Activated naive CD4-positive, alpha-beta T cell treated with anti-CD3 and anti-CD28 coated beads, Interleukin-2, amount 50 U/mL, for 72 hours (primary cell): ENCODE measurements at regions not wholly inside any gene's neighbourhood (a gene's known extent, or its start where the extent isn't known, plus 50 kb on each side); places are given as distances from the start of the nearest gene placed in this dataset.

Experiments used
- ATAC-seq, 2 donors: fragments of 150-1000 bp; cut with Tn5 transposase; 2 replicates each; pipeline ENCODE4 v1.10.0; 2021; ENCODE audit warnings: mild to moderate bottlenecking in 2 of 2, moderate library complexity in 2 of 2
- DNase-seq, 2 donors: peaks; one replicate each; pipeline ENCODE4 v3.0.0; 2021 to 2022; ENCODE audit warnings: low spot score in 2 of 2
- H3K27ac Mint-ChIP-seq, 2 donors: one replicate each; pipeline ENCODE4 v1.8.0; 2022; ENCODE audit warnings: mild to moderate bottlenecking in 2 of 2, mixed read lengths in 2 of 2
- H3K36me3 Mint-ChIP-seq, 2 donors: one replicate each; pipeline ENCODE4 v1.8.0; 2022; ENCODE audit warnings: mixed read lengths in 2 of 2
- H3K9me3 Mint-ChIP-seq, 2 donors: one replicate each; pipeline ENCODE4 v1.8.0; 2022; ENCODE audit warnings: mixed read lengths in 2 of 2

- no peaks in the 10 kb centered on the region for H3K36me3 Mint-ChIP-seq
- H3K27ac Mint-ChIP-seq = no peak overlapping the region
- DNase-seq (no peak), ATAC-seq (no peak)
- H3K9me3 Mint-ChIP-seq = peaks cover 0 to 4% of the 10 kb centered on the region in 2 donors
Measured at GRCh38 chr1:172955161-172955815, 95.5 kb downstream of the TNFSF18 start.

DNA sequence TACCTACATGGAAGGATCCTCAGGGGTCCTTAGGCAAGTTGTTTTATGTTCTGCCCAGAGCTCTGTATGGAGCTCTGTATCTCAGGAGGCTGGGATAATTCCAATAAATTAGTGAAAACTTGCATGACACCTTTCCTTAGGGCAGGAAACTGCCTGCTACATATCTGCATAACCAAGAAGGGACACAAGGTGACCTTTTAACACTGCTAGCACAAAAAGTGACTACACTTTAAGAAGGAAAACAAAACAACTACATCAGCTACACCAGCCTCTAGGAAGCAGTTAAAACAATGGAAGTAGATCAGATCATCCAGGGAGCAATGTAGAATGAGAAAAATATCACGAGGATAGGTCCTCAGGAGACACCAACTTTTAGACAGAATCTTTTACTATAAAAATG, 93.9 kb downstream of the TNFSF18 start:
- peaks cover 0 to 4% of the 10 kb centered on the region in 2 donors for H3K9me3 Mint-ChIP-seq
- DNase-seq (no peak), ATAC-seq (no peak)
- H3K36me3 Mint-ChIP-seq = no peaks in the 10 kb centered on the region
- no peak overlapping the region for H3K27ac Mint-ChIP-seq

- Mint-ChIP-seq H3K36me3 (peaks cover 0 to 5% of the 10 kb centered on the region in 2 donors), H3K27ac (no peak overlapping the region), H3K9me3 (peaks cover 0 to 4% of the 10 kb centered on the region in 2 donors)
- DNase-seq (no peak), ATAC-seq (no peak)
Measured at GRCh38 chr1:172957491-172957890, 93.2 kb downstream of the TNFSF18 start.

DNA sequence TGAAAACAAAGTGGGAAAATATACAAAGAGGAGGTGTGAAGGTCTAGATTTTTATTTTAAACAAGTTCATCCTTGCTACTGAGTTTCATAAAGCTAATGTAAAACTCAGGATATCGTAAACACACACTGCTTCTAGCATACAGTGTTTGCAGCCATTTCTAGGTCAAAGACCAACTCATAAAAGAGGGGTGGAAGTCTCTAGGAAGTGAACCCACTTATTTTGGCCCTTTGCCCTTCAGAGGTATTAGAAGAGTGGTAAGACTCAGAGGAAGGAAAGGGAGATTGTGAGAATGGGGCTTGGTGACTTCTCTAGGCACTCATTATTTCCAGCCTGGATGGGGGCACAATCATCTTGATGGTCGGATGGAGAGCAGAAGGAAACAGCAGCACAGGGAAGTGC, 91.2 kb downstream of the TNFSF18 start:
- peaks cover 0 to 4% of the 10 kb centered on the region in 2 donors for H3K9me3 Mint-ChIP-seq

GRCh38 chr1:172960019-172960418, 90.7 kb downstream of the TNFSF18 start:
- H3K9me3 Mint-ChIP-seq = peaks cover 0 to 4% of the 10 kb centered on the region in 2 donors
- H3K36me3 Mint-ChIP-seq = peaks cover 0 to 7% of the 10 kb centered on the region in 2 donors
- no peak overlapping the region for H3K27ac Mint-ChIP-seq
- no peak for ATAC-seq
- no peak for DNase-seq

More for the DNA sequence above, 91.2 kb downstream of the TNFSF18 start:
- ATAC-seq (no peak), DNase-seq (no peak)
- peaks cover 0 to 7% of the 10 kb centered on the region in 2 donors for H3K36me3 Mint-ChIP-seq
- H3K27ac Mint-ChIP-seq = no peak overlapping the region

DNA sequence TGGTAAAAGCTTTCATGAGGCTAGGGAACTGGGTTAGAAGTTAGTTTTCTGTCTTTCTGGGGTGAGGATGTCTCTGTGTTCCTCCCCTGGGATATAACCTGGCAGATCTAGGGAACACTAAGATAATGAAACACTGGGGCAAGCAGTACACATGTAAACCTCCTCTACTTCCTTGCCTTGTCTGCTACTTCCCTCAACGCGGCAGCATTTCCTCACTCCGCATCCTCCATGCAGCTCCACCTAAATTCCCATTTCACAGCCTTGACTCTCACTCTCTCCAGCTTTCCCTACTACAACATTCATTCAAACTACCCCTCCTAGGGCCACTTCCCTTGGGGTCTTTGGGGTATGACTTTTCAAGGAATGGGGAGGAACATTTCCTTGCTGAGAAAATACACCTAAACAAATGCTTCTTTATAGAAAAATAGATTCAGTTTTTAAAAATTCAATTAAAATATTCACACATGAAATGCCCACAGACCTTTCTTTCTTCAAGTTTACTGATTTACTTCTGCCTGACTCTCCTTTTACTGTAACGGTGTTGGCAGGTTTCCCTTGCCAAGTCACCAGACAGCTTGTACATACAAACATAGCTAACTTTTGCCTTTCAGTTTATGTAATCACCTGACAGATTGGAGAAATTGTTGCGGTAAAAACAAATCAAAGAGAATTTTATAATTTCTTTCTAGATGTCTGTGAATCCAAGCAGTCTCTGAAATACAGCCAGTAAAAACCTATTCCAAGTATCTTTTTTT, 90.1 kb downstream of the TNFSF18 start:
- ATAC-seq (no peak), DNase-seq (no peak)
- peaks cover 0 to 7% of the 10 kb centered on the region in 2 donors for H3K36me3 Mint-ChIP-seq
- no peak overlapping the region for H3K27ac Mint-ChIP-seq
- H3K9me3 Mint-ChIP-seq = peaks cover 0 to 4% of the 10 kb centered on the region in 2 donors

DNA sequence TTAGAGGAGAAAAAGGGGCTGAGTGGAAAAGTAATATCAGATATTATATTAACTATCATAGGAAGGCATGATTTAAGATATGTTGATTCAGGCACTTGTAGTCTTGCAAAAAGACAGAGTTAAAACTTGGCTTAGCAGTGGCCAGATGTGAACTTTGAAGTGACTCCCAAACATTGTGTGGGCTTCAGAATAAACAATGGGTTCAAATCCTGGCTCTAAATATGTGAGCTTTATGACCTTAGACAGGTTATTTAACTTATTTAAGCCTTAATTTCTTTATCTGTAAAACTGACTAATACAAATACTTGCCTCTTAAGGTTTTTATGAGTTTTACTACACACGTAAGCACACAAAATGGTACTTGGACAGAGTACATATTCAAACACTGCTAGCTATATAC, 85.9 kb downstream of the TNFSF18 start:
- Mint-ChIP-seq H3K36me3 (peaks cover 0 to 7% of the 10 kb centered on the region in 2 donors), H3K9me3 (no peaks in the 10 kb centered on the region), H3K27ac (no peak overlapping the region)
- ATAC-seq (no peak), DNase-seq (no peak)

GRCh38 chr1:172966844-172967540, 83.7 kb downstream of the TNFSF18 start:
- Mint-ChIP-seq H3K27ac (peak overlapping the region in 1 of 2 donors; percentile 25), H3K36me3 (peaks cover 0 to 6% of the 10 kb centered on the region in 2 donors), H3K9me3 (no peaks in the 10 kb centered on the region)
- DNase-seq = no peak
- peak; percentile 90 to 93 for ATAC-seq

DNA sequence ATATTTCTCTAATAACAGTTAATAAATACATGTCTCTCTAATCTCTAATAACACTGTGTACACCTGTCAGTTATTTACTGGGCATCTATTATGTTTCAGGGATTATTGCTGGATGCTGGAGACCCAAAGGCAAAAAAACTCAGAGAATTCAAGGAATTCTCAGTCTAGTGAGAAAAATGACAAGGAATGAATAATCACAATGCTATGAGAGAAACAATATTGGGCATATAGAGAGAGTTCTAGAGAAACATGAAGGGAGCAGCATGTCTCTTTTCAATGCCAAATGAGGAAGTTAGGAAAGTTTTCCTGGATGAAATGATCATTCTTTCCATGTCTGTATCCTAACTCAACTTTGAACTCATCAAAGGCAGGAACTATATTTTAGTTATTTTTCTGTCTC, 82.8 kb downstream of the TNFSF18 start:
- no peaks in the 10 kb centered on the region for H3K9me3 Mint-ChIP-seq
- ATAC-seq = no peak
- H3K36me3 Mint-ChIP-seq = no peaks in the 10 kb centered on the region
- H3K27ac Mint-ChIP-seq = peak overlapping the region in 1 of 2 donors; percentile 25
- DNase-seq = no peak

- Mint-ChIP-seq H3K36me3 (no peaks in the 10 kb centered on the region), H3K9me3 (no peaks in the 10 kb centered on the region), H3K27ac (no peak overlapping the region)
- ATAC-seq (no peak), DNase-seq (no peak)
Measured at GRCh38 chr1:172969611-172970010, 81.1 kb downstream of the TNFSF18 start.

DNA sequence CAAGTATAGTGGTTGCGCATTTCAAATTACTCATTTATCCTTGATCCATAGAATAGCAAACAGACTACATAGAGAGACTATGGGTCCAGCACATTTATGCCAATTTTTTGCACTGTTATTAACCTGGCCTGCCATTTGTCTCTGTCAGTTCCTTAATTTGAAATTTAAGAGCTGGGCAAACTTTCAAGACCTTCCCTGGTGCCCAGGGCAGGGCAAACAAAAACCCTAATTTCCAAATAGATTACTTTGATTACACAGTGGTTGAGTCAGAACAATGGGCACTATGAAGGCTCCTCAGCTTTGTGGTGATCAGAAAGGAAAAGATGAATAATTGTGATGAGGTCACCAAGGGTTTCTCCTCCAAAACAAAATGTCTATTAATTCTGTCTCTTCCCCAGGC, 80.6 kb downstream of the TNFSF18 start:
- Mint-ChIP-seq H3K27ac (no peak overlapping the region), H3K36me3 (no peaks in the 10 kb centered on the region), H3K9me3 (no peaks in the 10 kb centered on the region)
- ATAC-seq (peak; percentile 48 to 57), DNase-seq (no peak)

DNA sequence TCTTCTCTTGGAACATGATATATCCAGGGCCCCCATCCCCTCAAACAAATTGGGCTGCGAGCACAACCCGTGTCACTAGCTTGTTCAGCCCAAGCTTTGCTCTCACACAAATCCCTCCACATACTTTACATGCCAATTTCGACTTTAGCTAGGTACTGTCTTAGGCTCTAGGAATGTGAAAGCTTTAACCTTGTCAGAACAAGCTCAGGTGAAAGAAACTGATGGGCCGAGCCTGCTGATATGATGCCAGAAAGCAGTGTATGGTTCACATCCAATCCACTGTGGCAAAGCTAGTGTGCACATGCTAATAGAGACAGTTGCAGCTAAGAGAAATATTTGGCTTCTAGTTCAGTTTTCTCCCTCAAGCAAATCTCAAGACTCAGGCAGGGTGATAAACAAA, 79.5 kb downstream of the TNFSF18 start:
- Mint-ChIP-seq H3K9me3 (no peaks in the 10 kb centered on the region), H3K36me3 (no peaks in the 10 kb centered on the region), H3K27ac (no peak overlapping the region)
- ATAC-seq (no peak), DNase-seq (no peak)

GRCh38 chr1:172972258-172972657, 78.5 kb downstream of the TNFSF18 start:
- ATAC-seq = no peak
- H3K36me3 Mint-ChIP-seq = no peaks in the 10 kb centered on the region
- no peak for DNase-seq
- H3K27ac Mint-ChIP-seq = no peak overlapping the region
- no peaks in the 10 kb centered on the region for H3K9me3 Mint-ChIP-seq

- DNase-seq = no peak
- Mint-ChIP-seq H3K9me3 (no peaks in the 10 kb centered on the region), H3K27ac (no peak overlapping the region), H3K36me3 (no peaks in the 10 kb centered on the region)
- ATAC-seq = no peak
Measured at GRCh38 chr1:172973424-172973823, 77.3 kb downstream of the TNFSF18 start.

GRCh38 chr1:172976222-172977041, 74.3 kb downstream of the TNFSF18 start:
- no peaks in the 10 kb centered on the region for H3K9me3 Mint-ChIP-seq
- DNase-seq = no peak
- H3K27ac Mint-ChIP-seq = no peak overlapping the region
- ATAC-seq = no peak
- H3K36me3 Mint-ChIP-seq = no peaks in the 10 kb centered on the region

DNA sequence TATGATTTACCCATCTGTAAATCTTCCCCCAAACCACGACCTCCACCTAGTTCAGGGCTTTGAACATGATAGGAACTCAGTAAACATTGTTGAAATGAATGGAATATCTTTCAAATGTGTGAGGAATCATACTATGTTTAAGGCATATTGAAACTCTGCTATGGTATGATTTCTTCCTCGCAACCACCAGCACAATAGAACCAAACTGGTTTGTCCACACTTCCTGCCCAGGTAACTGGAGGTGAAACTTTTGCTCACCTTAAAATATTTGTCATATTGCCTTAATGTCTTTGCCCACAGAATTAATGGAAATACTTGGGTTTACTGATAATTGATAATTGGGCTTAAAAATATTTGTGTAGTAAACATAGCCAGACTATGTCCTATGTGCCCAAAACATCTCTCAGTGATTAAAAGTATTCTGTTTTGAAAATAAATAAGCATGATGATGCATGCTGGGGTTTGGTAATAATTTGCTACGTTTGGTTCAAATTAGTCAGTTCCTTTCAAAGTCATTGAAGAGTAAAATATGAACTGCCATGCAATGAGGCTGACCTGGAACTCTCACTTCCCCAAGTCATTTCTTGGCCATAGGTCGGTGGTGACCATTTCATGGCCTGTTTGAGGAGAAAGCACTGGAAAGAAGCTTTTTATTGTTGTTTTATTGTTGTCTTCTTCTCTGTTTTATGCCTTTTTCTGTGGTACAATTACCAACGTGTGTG, 73.3 kb downstream of the TNFSF18 start:
- Mint-ChIP-seq H3K9me3 (no peaks in the 10 kb centered on the region), H3K36me3 (no peaks in the 10 kb centered on the region), H3K27ac (no peak overlapping the region)
- DNase-seq (no peak), ATAC-seq (no peak)
